ENCODE measurements at regions not wholly inside any gene's neighbourhood (a gene's known extent, or its start where the extent isn't known, plus 50 kb on each side); places are given as distances from the start of the nearest gene placed in this dataset.

DNA sequence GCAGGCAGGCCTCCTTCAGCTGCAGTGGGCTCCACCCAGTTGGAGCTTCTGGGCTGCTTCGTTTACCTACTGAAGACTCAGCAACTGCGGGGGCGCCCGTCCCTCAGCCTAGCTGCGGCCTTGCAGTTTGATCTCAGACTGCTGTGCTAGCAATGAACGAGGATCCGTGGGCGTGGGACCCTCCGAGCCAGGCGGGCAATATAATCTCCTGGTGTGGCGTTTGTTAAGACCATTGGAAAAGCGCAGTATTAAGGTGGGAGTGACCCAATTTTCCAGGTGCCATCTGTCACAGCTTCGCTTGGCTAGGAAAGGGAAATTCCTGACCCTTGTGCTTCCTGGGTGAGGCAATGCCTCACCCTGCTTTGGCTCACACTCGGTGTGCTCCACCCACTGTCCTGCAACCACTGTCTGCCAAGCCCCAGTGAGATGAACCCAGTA is 159.2 kb upstream of the FOXP2 start:
- Histone ChIP-seq H3K4me3 (ENCODE audit: low read depth, low read length) (no peak overlapping the region), H4K91ac (ENCODE audit: low read depth, low read length) (no peak overlapping the region), H3K23ac (ENCODE audit: low read length) (no peak overlapping the region), H3K79me1 (ENCODE audit: low read length) (no peaks in the 10 kb centered on the region), H2BK120ac (ENCODE audit: insufficient read depth, low read length, poor library complexity) (no peak overlapping the region), H2AK5ac (ENCODE audit: low read length) (no peak overlapping the region), H3K79me2 (ENCODE audit: control insufficient read depth, insufficient read depth, low read length, poor library complexity) (no peaks in the 10 kb centered on the region), H2BK5ac (ENCODE audit: low read depth, low read length, poor library complexity) (no peak overlapping the region), H3K4me2 (ENCODE audit: low read length) (no peak overlapping the region), H3K4me1 (ENCODE audit: control insufficient read depth in 1 of 2, insufficient read depth in 2 of 2, low read length in 2 of 2) (no peaks in the 10 kb centered on the region), H4K8ac (ENCODE audit: low read depth, low read length) (no peak overlapping the region), H3K18ac (ENCODE audit: low read length) (no peak overlapping the region), H4K12ac (ENCODE audit: low read depth, low read length) (no peak overlapping the region), H3K4ac (ENCODE audit: low read depth, low read length) (no peak overlapping the region), H3K14ac (ENCODE audit: low read length) (no peak overlapping the region), H2BK12ac (ENCODE audit: low read length) (no peak overlapping the region), H3K9me3 (ENCODE audit: insufficient read depth, low read depth, low read length) (no peaks in the 10 kb centered on the region), H3K27me3 (ENCODE audit: insufficient read depth, low read length) (no peaks in the 10 kb centered on the region), H3K36me3 (ENCODE audit: control insufficient read depth in 1 of 2, insufficient read depth in 2 of 2, low read length in 2 of 2) (no peaks in the 10 kb centered on the region), H2AFZ (ENCODE audit: insufficient read depth, low read length, poor library complexity) (no peak overlapping the region), H3K9ac (ENCODE audit: low read length) (no peak overlapping the region), H3K27ac (ENCODE audit: low read depth, low read length) (no peak overlapping the region)
- DNase-seq: no peak
- no CpG with 5 or more reads among the region's 14 CpGs for WGBS (ENCODE audit: extremely low coverage, insufficient coverage, insufficient read length)

DNA sequence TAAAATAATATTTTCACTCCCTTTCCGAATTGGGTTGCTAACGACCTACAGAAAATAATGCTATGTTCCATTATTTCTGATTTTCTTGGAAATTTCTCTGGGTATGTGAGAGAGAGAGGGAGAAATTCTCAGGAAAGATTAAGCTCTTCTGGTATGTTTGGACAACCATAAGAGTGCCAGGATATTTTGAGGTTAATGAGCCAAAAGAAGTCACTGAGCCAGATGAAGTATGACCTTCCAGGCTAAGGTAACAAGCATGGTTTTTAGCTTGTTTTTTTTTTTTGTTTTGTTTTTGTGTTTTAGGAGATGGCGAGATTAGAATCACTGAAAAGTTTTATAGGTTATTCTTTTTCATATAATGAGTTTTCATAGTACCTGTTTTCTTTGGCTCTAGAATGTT is 171.0 kb upstream of the FOXP2 start:
- H3K4me2 ChIP-seq (ENCODE audit: low read length): no peak overlapping the region
- no peak overlapping the region for H3K14ac ChIP-seq (ENCODE audit: low read length)
- H4K91ac ChIP-seq (ENCODE audit: low read depth, low read length): no peak overlapping the region
- no peaks in the 10 kb centered on the region for H3K79me2 ChIP-seq (ENCODE audit: control insufficient read depth, insufficient read depth, low read length, poor library complexity)
- no peaks in the 10 kb centered on the region for H3K79me1 ChIP-seq (ENCODE audit: low read length)
- WGBS (ENCODE audit: extremely low coverage, insufficient coverage, insufficient read length): no CpG with 5 or more reads among the region's 3 CpGs
- H3K18ac ChIP-seq (ENCODE audit: low read length): no peak overlapping the region
- no peak overlapping the region for H2AFZ ChIP-seq (ENCODE audit: insufficient read depth, low read length, poor library complexity)
- H3K27ac ChIP-seq (ENCODE audit: low read depth, low read length): no peak overlapping the region
- H2BK5ac ChIP-seq (ENCODE audit: low read depth, low read length, poor library complexity): no peak overlapping the region
- no peak overlapping the region for H2AK5ac ChIP-seq (ENCODE audit: low read length)
- DNase-seq: no peak
- H3K36me3 ChIP-seq (ENCODE audit: control insufficient read depth in 1 of 2, insufficient read depth in 2 of 2, low read length in 2 of 2): no peaks in the 10 kb centered on the region
- no peaks in the 10 kb centered on the region for H3K27me3 ChIP-seq (ENCODE audit: insufficient read depth, low read length)
- H3K23ac ChIP-seq (ENCODE audit: low read length): no peak overlapping the region
- H4K12ac ChIP-seq (ENCODE audit: low read depth, low read length): no peak overlapping the region
- H3K9ac ChIP-seq (ENCODE audit: low read length): no peak overlapping the region
- H3K9me3 ChIP-seq (ENCODE audit: insufficient read depth, low read depth, low read length): no peaks in the 10 kb centered on the region
- H3K4me3 ChIP-seq (ENCODE audit: low read depth, low read length): no peak overlapping the region
- H2BK120ac ChIP-seq (ENCODE audit: insufficient read depth, low read length, poor library complexity): no peak overlapping the region
- H2BK12ac ChIP-seq (ENCODE audit: low read length): no peak overlapping the region
- H3K4ac ChIP-seq (ENCODE audit: low read depth, low read length): no peak overlapping the region
- no peak overlapping the region for H4K8ac ChIP-seq (ENCODE audit: low read depth, low read length)
- H3K4me1 ChIP-seq (ENCODE audit: control insufficient read depth in 1 of 2, insufficient read depth in 2 of 2, low read length in 2 of 2): no peaks in the 10 kb centered on the region

DNA sequence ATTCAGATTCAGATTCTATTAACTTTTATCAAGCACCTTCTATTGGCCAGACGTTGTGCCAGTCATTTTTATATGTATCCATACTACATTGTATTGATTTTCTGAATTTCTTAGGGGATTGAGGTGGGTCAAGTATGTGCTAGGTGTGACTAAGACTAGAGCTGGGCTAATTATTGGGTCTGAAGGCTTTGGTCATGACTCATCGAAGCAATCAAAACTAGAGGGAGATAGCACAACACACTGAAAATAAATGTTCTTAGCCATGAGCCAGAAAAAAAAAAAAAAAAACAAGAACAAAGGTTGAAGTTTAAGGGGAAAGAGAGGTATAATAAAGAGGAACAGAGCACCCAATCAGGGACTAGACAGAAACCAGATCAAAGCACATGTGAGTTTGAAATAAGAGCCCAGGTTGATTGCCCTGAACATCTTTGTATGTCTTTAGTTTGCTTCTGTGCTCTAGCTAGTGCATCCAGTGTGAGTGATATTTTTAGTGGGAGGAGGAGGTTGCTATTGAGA is 171.6 kb upstream of the FOXP2 start:
- Histone ChIP-seq H3K4ac (ENCODE audit: low read depth, low read length) (no peak overlapping the region), H2BK5ac (ENCODE audit: low read depth, low read length, poor library complexity) (no peak overlapping the region), H3K79me2 (ENCODE audit: control insufficient read depth, insufficient read depth, low read length, poor library complexity) (no peaks in the 10 kb centered on the region), H2BK120ac (ENCODE audit: insufficient read depth, low read length, poor library complexity) (no peak overlapping the region), H3K4me3 (ENCODE audit: low read depth, low read length) (no peak overlapping the region), H3K18ac (ENCODE audit: low read length) (no peak overlapping the region), H4K91ac (ENCODE audit: low read depth, low read length) (no peak overlapping the region), H2AK5ac (ENCODE audit: low read length) (no peak overlapping the region), H4K12ac (ENCODE audit: low read depth, low read length) (no peak overlapping the region), H3K4me1 (ENCODE audit: control insufficient read depth in 1 of 2, insufficient read depth in 2 of 2, low read length in 2 of 2) (no peaks in the 10 kb centered on the region), H3K36me3 (ENCODE audit: control insufficient read depth in 1 of 2, insufficient read depth in 2 of 2, low read length in 2 of 2) (no peaks in the 10 kb centered on the region), H3K27me3 (ENCODE audit: insufficient read depth, low read length) (no peaks in the 10 kb centered on the region), H3K27ac (ENCODE audit: low read depth, low read length) (no peak overlapping the region), H3K9ac (ENCODE audit: low read length) (no peak overlapping the region), H4K8ac (ENCODE audit: low read depth, low read length) (no peak overlapping the region), H3K4me2 (ENCODE audit: low read length) (no peak overlapping the region), H2BK12ac (ENCODE audit: low read length) (no peak overlapping the region), H3K14ac (ENCODE audit: low read length) (no peak overlapping the region), H3K79me1 (ENCODE audit: low read length) (no peaks in the 10 kb centered on the region), H2AFZ (ENCODE audit: insufficient read depth, low read length, poor library complexity) (no peak overlapping the region), H3K23ac (ENCODE audit: low read length) (no peak overlapping the region), H3K9me3 (ENCODE audit: insufficient read depth, low read depth, low read length) (no peaks in the 10 kb centered on the region)
- no peak for DNase-seq
- WGBS (ENCODE audit: extremely low coverage, insufficient coverage, insufficient read length): no CpG with 5 or more reads among the region's 2 CpGs

DNA sequence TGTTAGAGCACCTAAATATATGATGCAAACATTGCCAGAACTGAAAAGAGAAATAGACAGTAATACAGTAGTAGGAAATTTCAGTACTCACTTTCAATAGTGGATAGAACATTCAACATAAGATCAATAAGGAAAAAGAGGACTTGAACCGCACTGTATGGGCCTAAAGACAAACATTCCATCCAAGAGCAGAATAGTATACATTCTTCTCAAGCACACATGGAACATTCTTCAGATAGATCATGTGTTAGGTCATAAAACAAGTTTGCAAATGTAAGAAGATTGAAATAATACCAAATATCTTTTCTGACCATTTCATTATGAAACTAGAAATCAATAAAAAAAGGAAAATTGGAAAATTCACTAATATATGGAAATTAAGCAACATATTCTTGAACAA is 185.4 kb upstream of the FOXP2 start:
- Histone ChIP-seq H4K12ac (ENCODE audit: low read depth, low read length) (no peak overlapping the region), H2AFZ (ENCODE audit: insufficient read depth, low read length, poor library complexity) (no peak overlapping the region), H2AK5ac (ENCODE audit: low read length) (no peak overlapping the region), H3K14ac (ENCODE audit: low read length) (no peak overlapping the region), H2BK120ac (ENCODE audit: insufficient read depth, low read length, poor library complexity) (no peak overlapping the region), H3K23ac (ENCODE audit: low read length) (no peak overlapping the region), H3K18ac (ENCODE audit: low read length) (no peak overlapping the region), H3K4me1 (ENCODE audit: control insufficient read depth in 1 of 2, insufficient read depth in 2 of 2, low read length in 2 of 2) (no peaks in the 10 kb centered on the region), H3K79me2 (ENCODE audit: control insufficient read depth, insufficient read depth, low read length, poor library complexity) (no peaks in the 10 kb centered on the region), H4K8ac (ENCODE audit: low read depth, low read length) (no peak overlapping the region), H2BK5ac (ENCODE audit: low read depth, low read length, poor library complexity) (no peak overlapping the region), H3K9ac (ENCODE audit: low read length) (no peak overlapping the region), H3K36me3 (ENCODE audit: control insufficient read depth in 1 of 2, insufficient read depth in 2 of 2, low read length in 2 of 2) (no peaks in the 10 kb centered on the region), H2BK12ac (ENCODE audit: low read length) (no peak overlapping the region), H3K27me3 (ENCODE audit: insufficient read depth, low read length) (no peaks in the 10 kb centered on the region), H3K27ac (ENCODE audit: low read depth, low read length) (no peak overlapping the region), H3K9me3 (ENCODE audit: insufficient read depth, low read depth, low read length) (no peaks in the 10 kb centered on the region), H4K91ac (ENCODE audit: low read depth, low read length) (no peak overlapping the region), H3K4ac (ENCODE audit: low read depth, low read length) (no peak overlapping the region), H3K79me1 (ENCODE audit: low read length) (no peaks in the 10 kb centered on the region), H3K4me2 (ENCODE audit: low read length) (no peak overlapping the region), H3K4me3 (ENCODE audit: low read depth, low read length) (no peak overlapping the region)
- no CpG with 5 or more reads among the region's 1 CpG for WGBS (ENCODE audit: extremely low coverage, insufficient coverage, insufficient read length)
- DNase-seq: peak in 1 of 2 donors; percentile 53
